CD8-positive, alpha-beta memory T cell (primary cell): ENCODE measurements at regions not wholly inside any gene's neighbourhood (a gene's known extent, or its start where the extent isn't known, plus 50 kb on each side); places are given as distances from the start of the nearest gene placed in this dataset.

Experiments used
- CTCF ChIA-PET: fragments of 350-600 bp; sonication (Branson Sonifier 250); formaldehyde crosslinking; loops from one replicate; lab custom pipeline; 2021; ENCODE audit warnings: antibody characterized with exemption; lab: Charles Lee
- POLR2A ChIA-PET: fragments of 350-600 bp; sonication (Branson Sonifier 250); formaldehyde crosslinking; loops from one replicate; lab custom pipeline; 2021; ENCODE audit warnings: antibody characterized with exemption; lab: Charles Lee
- DNase-seq, 5 donors: peaks; one replicate each; pipeline versions ENCODE4 v3.0.0 to v3.0.0-alpha.2; 2020 to 2022; ENCODE audit warnings: mixed read lengths in 1 of 5
- H3K27ac ChIP-seq: one replicate; pipeline ENCODE4 v1.7.0; 2013; ENCODE audit warnings: low read depth, mild to moderate bottlenecking, low read length, moderate library complexity
- H3K27me3 ChIP-seq: 2 replicates; pipeline ENCODE4 v1.7.0; 2013; ENCODE audit warnings: low read length, mild to moderate bottlenecking; ENCODE audit not compliant: insufficient read depth, poor library complexity, severe bottlenecking
- H3K36me3 ChIP-seq: 2 replicates; pipeline ENCODE4 v1.7.0; 2013; ENCODE audit warnings: mild to moderate bottlenecking, low read length, moderate library complexity; ENCODE audit not compliant: insufficient read depth
- H3K4me1 ChIP-seq: 2 replicates; pipeline ENCODE4 v1.7.0; 2013; ENCODE audit warnings: mild to moderate bottlenecking, low read length, moderate library complexity; ENCODE audit not compliant: insufficient read depth
- H3K4me3 ChIP-seq: 2 replicates; pipeline ENCODE4 v1.7.0; 2013; ENCODE audit warnings: mild to moderate bottlenecking, low read length
- H3K9me3 ChIP-seq: 2 replicates; pipeline ENCODE4 v1.7.0; 2013; ENCODE audit warnings: mild to moderate bottlenecking, low read length
- H3K27ac Mint-ChIP-seq, 8 donors: one replicate each; pipeline ENCODE4 v1.8.0; 2020 to 2021; ENCODE audit warnings: mixed read lengths in 8 of 8, mild to moderate bottlenecking in 6 of 8, inconsistent platforms in 3 of 8, moderate library complexity in 3 of 8
- H3K27me3 Mint-ChIP-seq, 2 donors: one replicate each; pipeline ENCODE4 v1.8.0; 2020 to 2021; ENCODE audit warnings: mixed read lengths in 2 of 2, mild to moderate bottlenecking in 1 of 2, moderate library complexity in 1 of 2
- H3K36me3 Mint-ChIP-seq, 3 donors: one replicate each; pipeline ENCODE4 v1.8.0; 2020 to 2021; ENCODE audit warnings: mixed read lengths in 3 of 3, inconsistent platforms in 1 of 3, mild to moderate bottlenecking in 1 of 3
- H3K4me1 Mint-ChIP-seq, 3 donors: one replicate each; pipeline ENCODE4 v1.8.0; 2020 to 2021; ENCODE audit warnings: mixed read lengths in 3 of 3, inconsistent platforms in 1 of 3, mild to moderate bottlenecking in 1 of 3
- H3K4me3 Mint-ChIP-seq, 7 donors: one replicate each; pipeline ENCODE4 v1.8.0; 2020 to 2021; ENCODE audit warnings: mixed read lengths in 7 of 7, mild to moderate bottlenecking in 6 of 7, moderate library complexity in 4 of 7, inconsistent platforms in 2 of 7
- H3K9me3 Mint-ChIP-seq, 5 donors: one replicate each; pipeline ENCODE4 v1.8.0; 2020 to 2022; ENCODE audit warnings: mixed read lengths in 5 of 5, mild to moderate bottlenecking in 3 of 5, moderate library complexity in 2 of 5, inconsistent platforms in 1 of 5

- H3K4me3 ChIP-seq: no peak overlapping the region
- no peak overlapping the region for H3K27ac ChIP-seq
- H3K9me3 Mint-ChIP-seq: no peaks in the 10 kb centered on the region
- peaks cover 0 to 5% (median 0%) of the 10 kb centered on the region in 3 donors for H3K36me3 Mint-ChIP-seq
- POLR2A ChIA-PET: no interaction called here
- H3K4me1 ChIP-seq: no peaks in the 10 kb centered on the region
- no peaks in the 10 kb centered on the region for H3K9me3 ChIP-seq
- H3K36me3 ChIP-seq: no peaks in the 10 kb centered on the region
- no peak overlapping the region for H3K4me3 Mint-ChIP-seq
- H3K27ac Mint-ChIP-seq: peak overlapping the region in 1 of 8 donors; percentile 6
- DNase-seq: no peak
- H3K27me3 ChIP-seq: no peaks in the 10 kb centered on the region
- no peaks in the 10 kb centered on the region for H3K27me3 Mint-ChIP-seq
- H3K4me1 Mint-ChIP-seq: peaks cover 37 to 65% (median 54%) of the 10 kb centered on the region in 3 donors
- CTCF ChIA-PET: no interaction called here
Measured at GRCh38 chr6:143605906-143606521, 71.8 kb upstream of the PHACTR2 start.

GRCh38 chr6:143603455-143603854 lies 74.3 kb upstream of the PHACTR2 start:
- no peaks in the 10 kb centered on the region for H3K27me3 ChIP-seq
- no peaks in the 10 kb centered on the region for H3K4me1 ChIP-seq
- ChIA-PET POLR2A (no interaction called here), CTCF (interaction anchor here (0.7 kb wide), 1 partner anchor 19 kb away, joined by 3 read pairs; no protein-coding TSS in a partner anchor)
- Mint-ChIP-seq H3K9me3 (no peaks in the 10 kb centered on the region), H3K27ac (peak overlapping the region in 1 of 8 donors; percentile 6), H3K4me1 (peaks cover 35 to 72% (median 58%) of the 10 kb centered on the region in 3 donors), H3K27me3 (no peaks in the 10 kb centered on the region), H3K36me3 (no peaks in the 10 kb centered on the region), H3K4me3 (no peak overlapping the region)
- no peaks in the 10 kb centered on the region for H3K36me3 ChIP-seq
- no peaks in the 10 kb centered on the region for H3K9me3 ChIP-seq
- no peak overlapping the region for H3K4me3 ChIP-seq
- no peak for DNase-seq
- H3K27ac ChIP-seq: no peak overlapping the region

- H3K9me3 ChIP-seq: no peaks in the 10 kb centered on the region
- no peak for DNase-seq
- no peaks in the 10 kb centered on the region for H3K27me3 ChIP-seq
- Mint-ChIP-seq H3K36me3 (peaks cover 0 to 3% (median 0%) of the 10 kb centered on the region in 3 donors), H3K27ac (no peak overlapping the region), H3K27me3 (peaks cover 0 to 1% of the 10 kb centered on the region in 2 donors), H3K4me1 (peaks cover 43 to 75% (median 64%) of the 10 kb centered on the region in 3 donors), H3K4me3 (no peak overlapping the region), H3K9me3 (no peaks in the 10 kb centered on the region)
- H3K27ac ChIP-seq: no peak overlapping the region
- no peak overlapping the region for H3K4me3 ChIP-seq
- no peaks in the 10 kb centered on the region for H3K36me3 ChIP-seq
- H3K4me1 ChIP-seq: no peaks in the 10 kb centered on the region
- ChIA-PET POLR2A (no interaction called here), CTCF (no interaction called here)
Measured at GRCh38 chr6:143601504-143601903, 76.3 kb upstream of the PHACTR2 start.

GRCh38 chr6:143600821-143601220 lies 76.9 kb upstream of the PHACTR2 start:
- no peak overlapping the region for H3K27ac ChIP-seq
- Mint-ChIP-seq H3K27ac (no peak overlapping the region), H3K9me3 (no peaks in the 10 kb centered on the region), H3K36me3 (peaks cover 0 to 3% (median 0%) of the 10 kb centered on the region in 3 donors), H3K4me1 (peaks cover 46 to 81% (median 67%) of the 10 kb centered on the region in 3 donors), H3K4me3 (no peak overlapping the region), H3K27me3 (peaks cover 0 to 1% of the 10 kb centered on the region in 2 donors)
- H3K4me1 ChIP-seq: no peaks in the 10 kb centered on the region
- no peak overlapping the region for H3K4me3 ChIP-seq
- POLR2A ChIA-PET: no interaction called here
- no peaks in the 10 kb centered on the region for H3K36me3 ChIP-seq
- CTCF ChIA-PET: interaction anchor here (1.6 kb wide), 1 partner anchor 26 kb away, joined by 5 read pairs; no protein-coding TSS in a partner anchor
- no peaks in the 10 kb centered on the region for H3K27me3 ChIP-seq
- DNase-seq: no peak
- no peaks in the 10 kb centered on the region for H3K9me3 ChIP-seq

GRCh38 chr6:143598466-143599080 lies 79.2 kb upstream of the PHACTR2 start:
- Histone ChIP-seq H3K27me3 (no peaks in the 10 kb centered on the region), H3K36me3 (no peaks in the 10 kb centered on the region), H3K4me1 (no peaks in the 10 kb centered on the region), H3K27ac (no peak overlapping the region), H3K9me3 (no peaks in the 10 kb centered on the region), H3K4me3 (no peak overlapping the region)
- ChIA-PET POLR2A (no interaction called here), CTCF (interaction anchor here (1.2 kb wide), 1 partner anchor 86 kb away, joined by 3 read pairs; no protein-coding TSS in a partner anchor)
- H3K4me1 Mint-ChIP-seq: peaks cover 56 to 85% (median 71%) of the 10 kb centered on the region in 3 donors
- H3K36me3 Mint-ChIP-seq: peaks cover 0 to 3% (median 0%) of the 10 kb centered on the region in 3 donors
- peak overlapping the region; percentile 0 to 92 (median 88) for H3K27ac Mint-ChIP-seq
- no peaks in the 10 kb centered on the region for H3K9me3 Mint-ChIP-seq
- DNase-seq: peak in 2 of 5 donors; percentile 12 to 35
- peak overlapping the region in 6 of 7 donors; percentile 16 to 69 (median 58) for H3K4me3 Mint-ChIP-seq
- H3K27me3 Mint-ChIP-seq: peaks cover 0 to 1% of the 10 kb centered on the region in 2 donors

- Histone ChIP-seq H3K4me3 (no peak overlapping the region), H3K27me3 (no peaks in the 10 kb centered on the region), H3K27ac (no peak overlapping the region), H3K9me3 (no peaks in the 10 kb centered on the region), H3K4me1 (no peaks in the 10 kb centered on the region), H3K36me3 (no peaks in the 10 kb centered on the region)
- no peaks in the 10 kb centered on the region for H3K9me3 Mint-ChIP-seq
- peaks cover 0 to 3% (median 0%) of the 10 kb centered on the region in 3 donors for H3K36me3 Mint-ChIP-seq
- peaks cover 56 to 89% (median 71%) of the 10 kb centered on the region in 3 donors for H3K4me1 Mint-ChIP-seq
- peaks cover 0 to 1% of the 10 kb centered on the region in 2 donors for H3K27me3 Mint-ChIP-seq
- peak overlapping the region in 6 of 8 donors; percentile 24 to 93 (median 50) for H3K27ac Mint-ChIP-seq
- no peak for DNase-seq
- H3K4me3 Mint-ChIP-seq: peak overlapping the region in 1 of 7 donors; percentile 2
- ChIA-PET CTCF (no interaction called here), POLR2A (no interaction called here)
Measured at GRCh38 chr6:143596866-143597265, 80.9 kb upstream of the PHACTR2 start.

GRCh38 chr6:143595251-143596036 lies 82.3 kb upstream of the PHACTR2 start:
- CTCF ChIA-PET: interaction anchor here (1.0 kb wide), 1 partner anchor 20 kb away, joined by 4 read pairs; no protein-coding TSS in a partner anchor
- Mint-ChIP-seq H3K27ac (peak overlapping the region in 5 of 8 donors; percentile 54 to 93 (median 73)), H3K4me1 (peaks cover 51 to 84% (median 66%) of the 10 kb centered on the region in 3 donors), H3K4me3 (no peak overlapping the region), H3K36me3 (peaks cover 3 to 4% (median 3%) of the 10 kb centered on the region in 3 donors), H3K9me3 (no peaks in the 10 kb centered on the region), H3K27me3 (peaks cover 0 to 1% of the 10 kb centered on the region in 2 donors)
- no peak for DNase-seq
- Histone ChIP-seq H3K27ac (no peak overlapping the region), H3K4me1 (no peaks in the 10 kb centered on the region), H3K4me3 (no peak overlapping the region), H3K36me3 (no peaks in the 10 kb centered on the region), H3K9me3 (no peaks in the 10 kb centered on the region), H3K27me3 (no peaks in the 10 kb centered on the region)
- POLR2A ChIA-PET: no interaction called here
